RWPE2 (cell line): ENCODE measurements at regions not wholly inside any gene's neighbourhood (a gene's known extent, or its start where the extent isn't known, plus 50 kb on each side); places are given as distances from the start of the nearest gene placed in this dataset.

ENCODE experiments used
- ATAC-seq: fragments of 200-7000 bp; cut with Tn5 transposase; 3 replicates; pipeline ENCODE4 v1.9.1; 2021; ENCODE audit warnings: low read depth
- DNase-seq: peaks from one replicate; pipeline ENCODE4 v3.0.0-alpha.2; 2020; ENCODE audit warnings: low spot score
- H3K27ac ChIP-seq: fragments of 450-650 bp; 2 replicates; pipeline ENCODE4 v1.5.1; 2017; ENCODE audit warnings: mild to moderate bottlenecking; ENCODE audit not compliant: poor library complexity, severe bottlenecking
- H3K27me3 ChIP-seq: fragments of 250-450 bp; sonication (Bioruptor Pico); 2 replicates; pipeline ENCODE4 v1.5.1; 2021; ENCODE audit warnings: mild to moderate bottlenecking, moderate library complexity; ENCODE audit not compliant: insufficient read depth, poor library complexity, severe bottlenecking
- H3K36me3 ChIP-seq: fragments of 250-450 bp; sonication (Bioruptor Pico); 2 replicates; pipeline ENCODE4 v1.5.1; 2020; ENCODE audit warnings: low read depth, mild to moderate bottlenecking, moderate library complexity
- H3K4me1 ChIP-seq: fragments of 250-450 bp; sonication (Bioruptor Pico); 2 replicates; pipeline ENCODE4 v1.5.1; 2021; ENCODE audit warnings: mild to moderate bottlenecking, moderate library complexity; ENCODE audit not compliant: insufficient read depth, poor library complexity, severe bottlenecking
- H3K4me3 ChIP-seq: fragments of 250-450 bp; sonication (Bioruptor Pico); 2 replicates; pipeline ENCODE4 v1.5.1; 2021; ENCODE audit warnings: mild to moderate bottlenecking, moderate library complexity; ENCODE audit not compliant: severe bottlenecking
- H3K9me3 ChIP-seq: fragments of 250-450 bp; sonication (Bioruptor Pico); 2 replicates; pipeline ENCODE4 v1.5.1; 2021; ENCODE audit warnings: mild to moderate bottlenecking, moderate library complexity; ENCODE audit not compliant: severe bottlenecking
- CTCF ChIP-seq: fragments of 450-650 bp; IDR thresholded peaks from one replicate; pipeline ENCODE4 v1.5.1; 2017; ENCODE audit warnings: mild to moderate bottlenecking, moderate library complexity; ENCODE audit not compliant: poor library complexity, severe bottlenecking

DNA sequence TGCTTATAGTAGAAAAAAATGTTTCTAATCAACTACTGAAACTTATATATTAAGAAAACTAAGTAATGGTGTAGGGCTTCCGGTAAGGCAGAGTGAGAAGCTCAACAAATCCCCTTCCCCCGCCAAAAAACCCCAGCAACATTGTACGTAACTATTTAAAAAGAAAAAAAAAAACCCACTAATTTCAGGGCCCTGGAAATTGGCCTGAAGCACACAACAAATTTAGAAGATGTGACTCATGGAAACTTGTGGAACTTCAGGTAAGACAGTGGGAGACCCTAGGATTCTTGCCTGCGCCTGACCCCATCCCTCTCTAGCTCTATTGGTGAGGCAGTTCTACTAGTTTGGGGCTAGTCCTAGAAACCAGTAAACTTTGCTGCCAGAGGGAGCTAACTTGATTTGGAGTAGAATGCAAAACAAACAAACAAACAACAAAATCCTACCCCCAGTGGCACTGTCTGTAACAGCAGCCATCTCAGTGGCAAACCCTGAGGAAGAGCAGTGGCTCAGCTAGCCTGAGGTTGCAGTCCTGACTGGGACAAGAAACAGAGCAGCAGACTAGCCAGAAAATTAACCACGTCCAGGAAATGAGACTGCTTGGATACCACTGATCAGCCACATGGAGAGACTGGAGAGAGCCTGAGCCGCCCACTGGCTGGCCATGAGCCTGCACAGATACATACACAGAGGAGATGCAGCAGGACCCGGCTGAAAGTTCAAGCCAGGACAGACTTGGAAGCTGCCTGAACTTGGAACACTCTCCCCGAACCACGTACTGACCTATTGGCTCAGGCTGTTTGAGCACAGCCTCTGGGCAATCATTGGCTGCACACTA is 135.1 kb downstream of the TBXT start:
- peak; percentile 12 for TF ChIP-seq CTCF
- no peaks in the 10 kb centered on the region for H3K27me3 ChIP-seq
- no peak overlapping the region for H3K4me3 ChIP-seq
- H3K9me3 ChIP-seq: no peaks in the 10 kb centered on the region
- no peaks in the 10 kb centered on the region for H3K36me3 ChIP-seq
- no peak for DNase-seq
- no peak overlapping the region for H3K27ac ChIP-seq
- peak; percentile 83 for ATAC-seq
- H3K4me1 ChIP-seq: no peaks in the 10 kb centered on the region

GRCh38 chr6:166031275-166031674 is 136.4 kb downstream of the TBXT start:
- TF ChIP-seq CTCF: no peak
- ATAC-seq (no peak), DNase-seq (no peak)
- H3K4me3 ChIP-seq: no peak overlapping the region
- no peaks in the 10 kb centered on the region for H3K27me3 ChIP-seq
- H3K9me3 ChIP-seq: no peaks in the 10 kb centered on the region
- no peaks in the 10 kb centered on the region for H3K36me3 ChIP-seq
- H3K4me1 ChIP-seq: no peaks in the 10 kb centered on the region
- no peak overlapping the region for H3K27ac ChIP-seq

DNA sequence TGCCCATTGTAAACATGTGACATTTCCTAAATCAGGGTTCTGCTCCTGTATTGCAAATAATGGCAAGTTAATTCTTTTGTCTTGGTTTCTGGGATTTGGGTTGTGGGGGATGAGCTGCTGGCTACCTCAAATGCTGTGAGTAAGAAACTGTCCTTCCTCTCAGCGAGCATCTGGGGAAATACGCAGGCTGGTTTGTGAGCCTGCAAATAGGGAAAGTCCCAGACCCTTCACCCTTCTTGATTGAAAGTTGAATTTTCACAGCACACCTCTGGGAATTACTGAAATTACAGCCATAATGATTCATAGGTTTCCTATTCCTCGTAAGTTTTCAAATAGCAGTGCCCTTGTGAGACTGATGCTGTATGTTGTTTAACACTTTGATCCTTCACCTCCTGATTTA is 138.1 kb downstream of the TBXT start:
- H3K27ac ChIP-seq: no peak overlapping the region
- H3K27me3 ChIP-seq: no peaks in the 10 kb centered on the region
- TF ChIP-seq CTCF: no peak
- no peaks in the 10 kb centered on the region for H3K36me3 ChIP-seq
- DNase-seq (no peak), ATAC-seq (no peak)
- no peaks in the 10 kb centered on the region for H3K9me3 ChIP-seq
- H3K4me3 ChIP-seq: no peak overlapping the region
- no peaks in the 10 kb centered on the region for H3K4me1 ChIP-seq

GRCh38 chr6:166027761-166028160 is 139.9 kb downstream of the TBXT start:
- Histone ChIP-seq H3K36me3 (no peaks in the 10 kb centered on the region), H3K4me1 (no peaks in the 10 kb centered on the region), H3K27ac (no peak overlapping the region), H3K27me3 (no peaks in the 10 kb centered on the region), H3K4me3 (no peak overlapping the region), H3K9me3 (no peaks in the 10 kb centered on the region)
- no peak for ATAC-seq
- DNase-seq: no peak
- no peak for TF ChIP-seq CTCF

- no peaks in the 10 kb centered on the region for H3K27me3 ChIP-seq
- DNase-seq: no peak
- no peak overlapping the region for H3K27ac ChIP-seq
- H3K4me3 ChIP-seq: no peak overlapping the region
- H3K36me3 ChIP-seq: no peaks in the 10 kb centered on the region
- TF ChIP-seq CTCF: no peak
- no peak for ATAC-seq
- no peaks in the 10 kb centered on the region for H3K4me1 ChIP-seq
- H3K9me3 ChIP-seq: no peaks in the 10 kb centered on the region
Observed at GRCh38 chr6:166026586-166027126, 141.0 kb downstream of the TBXT start.
